ENCODE measurements at regions not wholly inside any gene's neighbourhood (a gene's known extent, or its start where the extent isn't known, plus 50 kb on each side); places are given as distances from the start of the nearest gene placed in this dataset.

DNA sequence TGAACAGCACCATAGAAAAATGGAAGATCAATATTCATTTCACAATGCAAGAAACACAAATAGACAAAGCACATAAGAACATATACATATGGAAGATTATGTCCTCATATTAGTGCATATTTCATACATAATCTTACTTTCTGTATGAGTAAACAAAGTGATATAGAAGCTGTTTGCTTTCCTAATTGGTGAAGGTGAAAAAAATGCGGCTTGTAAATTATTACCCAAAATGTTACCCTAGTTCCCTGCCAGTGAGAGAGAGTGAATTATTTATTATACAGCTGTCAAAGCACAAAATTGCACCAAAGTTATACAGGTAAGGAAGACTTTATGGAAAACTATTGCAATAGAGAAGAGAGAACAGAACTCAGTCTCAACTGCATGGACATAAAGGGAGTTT, 1485.0 kb upstream of the CDH9 start:
- TF ChIP-seq CTCF (IDR thresholded peaks at IDR 0.05; ENCODE audit: insufficient read depth, low read length), result no peak
- TF ChIP-seq, protein P1, sequence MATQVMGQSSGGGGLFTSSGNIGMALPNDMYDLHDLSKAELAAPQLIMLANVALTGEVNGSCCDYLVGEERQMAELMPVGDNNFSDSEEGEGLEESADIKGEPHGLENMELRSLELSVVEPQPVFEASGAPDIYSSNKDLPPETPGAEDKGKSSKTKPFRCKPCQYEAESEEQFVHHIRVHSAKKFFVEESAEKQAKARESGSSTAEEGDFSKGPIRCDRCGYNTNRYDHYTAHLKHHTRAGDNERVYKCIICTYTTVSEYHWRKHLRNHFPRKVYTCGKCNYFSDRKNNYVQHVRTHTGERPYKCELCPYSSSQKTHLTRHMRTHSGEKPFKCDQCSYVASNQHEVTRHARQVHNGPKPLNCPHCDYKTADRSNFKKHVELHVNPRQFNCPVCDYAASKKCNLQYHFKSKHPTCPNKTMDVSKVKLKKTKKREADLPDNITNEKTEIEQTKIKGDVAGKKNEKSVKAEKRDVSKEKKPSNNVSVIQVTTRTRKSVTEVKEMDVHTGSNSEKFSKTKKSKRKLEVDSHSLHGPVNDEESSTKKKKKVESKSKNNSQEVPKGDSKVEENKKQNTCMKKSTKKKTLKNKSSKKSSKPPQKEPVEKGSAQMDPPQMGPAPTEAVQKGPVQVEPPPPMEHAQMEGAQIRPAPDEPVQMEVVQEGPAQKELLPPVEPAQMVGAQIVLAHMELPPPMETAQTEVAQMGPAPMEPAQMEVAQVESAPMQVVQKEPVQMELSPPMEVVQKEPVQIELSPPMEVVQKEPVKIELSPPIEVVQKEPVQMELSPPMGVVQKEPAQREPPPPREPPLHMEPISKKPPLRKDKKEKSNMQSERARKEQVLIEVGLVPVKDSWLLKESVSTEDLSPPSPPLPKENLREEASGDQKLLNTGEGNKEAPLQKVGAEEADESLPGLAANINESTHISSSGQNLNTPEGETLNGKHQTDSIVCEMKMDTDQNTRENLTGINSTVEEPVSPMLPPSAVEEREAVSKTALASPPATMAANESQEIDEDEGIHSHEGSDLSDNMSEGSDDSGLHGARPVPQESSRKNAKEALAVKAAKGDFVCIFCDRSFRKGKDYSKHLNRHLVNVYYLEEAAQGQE (IDR thresholded peaks at IDR 0.05; ENCODE audit: insufficient replicate concordance, low read depth), result no peak
- no peak for TF ChIP-seq SPI1 (IDR thresholded peaks at IDR 0.05; ENCODE audit: borderline replicate concordance, low read depth)
- TF ChIP-seq GABPA (IDR thresholded peaks at IDR 0.05; ENCODE audit: low read depth), result no peak
- no peak for TF ChIP-seq POLR2AphosphoS5 (IDR thresholded peaks at IDR 0.05; ENCODE audit: low read depth)

Data from HL-60 (cell line).